HG02938 (cell line): ENCODE measurements at regions not wholly inside any gene's neighbourhood (a gene's known extent, or its start where the extent isn't known, plus 50 kb on each side); places are given as distances from the start of the nearest gene placed in this dataset.

ENCODE experiments used
- ATAC-seq: cut with Tn5 transposase; IDR thresholded peaks from one replicate; pipeline ENCODE4 v1.9.1; 2021; ENCODE audit warnings: mild to moderate bottlenecking, moderate library complexity; ENCODE audit not compliant: unreplicated experiment

- no peak for ATAC-seq
These were observed 1041.6 kb downstream of the BCL11B start for GRCh38 chr14:98230411-98230810.

GRCh38 chr14:98231210-98231609 lies 1040.8 kb downstream of the BCL11B start:
- no peak for ATAC-seq

GRCh38 chr14:98233656-98234055 lies 1038.3 kb downstream of the BCL11B start:
- no peak for ATAC-seq

- ATAC-seq = no peak
These were observed 1037.8 kb downstream of the BCL11B start for GRCh38 chr14:98234208-98234607.

GRCh38 chr14:98236314-98236713 lies 1035.7 kb downstream of the BCL11B start:
- ATAC-seq = no peak

- no peak for ATAC-seq
These were observed 1034.1 kb downstream of the BCL11B start for GRCh38 chr14:98237939-98238338.

- no peak for ATAC-seq
These were observed 1031.6 kb downstream of the BCL11B start for GRCh38 chr14:98240376-98240775.

- ATAC-seq = no peak
These were observed 1029.1 kb downstream of the BCL11B start for GRCh38 chr14:98242903-98243302.

GRCh38 chr14:98243332-98243731 lies 1028.7 kb downstream of the BCL11B start:
- no peak for ATAC-seq

- ATAC-seq = no peak
These were observed 1027.6 kb downstream of the BCL11B start for GRCh38 chr14:98244162-98244948.

- no peak for ATAC-seq
These were observed 1026.9 kb downstream of the BCL11B start for GRCh38 chr14:98244966-98245569.

- no peak for ATAC-seq
These were observed 1022.9 kb downstream of the BCL11B start for GRCh38 chr14:98249057-98249456.

GRCh38 chr14:98249476-98249875 lies 1022.5 kb downstream of the BCL11B start:
- ATAC-seq = no peak

- ATAC-seq = no peak
These were observed 1019.2 kb downstream of the BCL11B start for GRCh38 chr14:98252820-98253219.

- ATAC-seq = no peak
These were observed 1012.1 kb downstream of the BCL11B start for GRCh38 chr14:98259881-98260280.

GRCh38 chr14:98262566-98262965 lies 1009.4 kb downstream of the BCL11B start:
- ATAC-seq = no peak

GRCh38 chr14:98269533-98269932 lies 1002.5 kb downstream of the BCL11B start:
- no peak for ATAC-seq

GRCh38 chr14:98270201-98270600 lies 1001.8 kb downstream of the BCL11B start:
- no peak for ATAC-seq

GRCh38 chr14:98274596-98274995 lies 997.4 kb downstream of the BCL11B start:
- no peak for ATAC-seq

- no peak for ATAC-seq
These were observed 993.2 kb downstream of the BCL11B start for GRCh38 chr14:98278800-98279199.

GRCh38 chr14:98280436-98280835 lies 991.6 kb downstream of the BCL11B start:
- no peak for ATAC-seq

GRCh38 chr14:98288825-98289224 lies 983.2 kb downstream of the BCL11B start:
- no peak for ATAC-seq

GRCh38 chr14:98290596-98290995 lies 981.4 kb downstream of the BCL11B start:
- no peak for ATAC-seq
